Stomach (tissue), 4 donors: ENCODE measurements at regions not wholly inside any gene's neighbourhood (a gene's known extent, or its start where the extent isn't known, plus 50 kb on each side); places are given as distances from the start of the nearest gene placed in this dataset.

Experiments
- EP300 ChIP-seq: sonication (generic); formaldehyde crosslinking; IDR thresholded peaks from one replicate; pipeline ENCODE4 v1.6.1; 2017; ENCODE audit warnings: antibody characterized with exemption
- POLR2A ChIP-seq, 4 donors: fragments of 450-650 bp; IDR thresholded peaks; one replicate each; pipeline ENCODE4 v1.6.1; 2016; ENCODE audit warnings: antibody characterized with exemption in 4 of 4, control low read depth in 2 of 4, mild to moderate bottlenecking in 1 of 4, moderate library complexity in 1 of 4
- POLR2AphosphoS5 ChIP-seq, 3 donors: sonication (generic); formaldehyde crosslinking; IDR thresholded peaks; one replicate each; pipeline ENCODE4 v1.6.1; 2016; ENCODE audit warnings: antibody characterized with exemption in 3 of 3
- TF ChIP-seq, protein P1 (sequence below), 7 experiments: fragments of 450-650 bp in 4 of 7; fragments of 200-600 bp in 3 of 7; sonication (generic) in 3 of 7; IDR thresholded peaks; one replicate each; pipeline ENCODE4 v1.5.1; 2016 to 2019; ENCODE audit warnings: antibody characterized with exemption in 7 of 7, control low read depth in 2 of 7, mild to moderate bottlenecking in 1 of 7

DNA sequence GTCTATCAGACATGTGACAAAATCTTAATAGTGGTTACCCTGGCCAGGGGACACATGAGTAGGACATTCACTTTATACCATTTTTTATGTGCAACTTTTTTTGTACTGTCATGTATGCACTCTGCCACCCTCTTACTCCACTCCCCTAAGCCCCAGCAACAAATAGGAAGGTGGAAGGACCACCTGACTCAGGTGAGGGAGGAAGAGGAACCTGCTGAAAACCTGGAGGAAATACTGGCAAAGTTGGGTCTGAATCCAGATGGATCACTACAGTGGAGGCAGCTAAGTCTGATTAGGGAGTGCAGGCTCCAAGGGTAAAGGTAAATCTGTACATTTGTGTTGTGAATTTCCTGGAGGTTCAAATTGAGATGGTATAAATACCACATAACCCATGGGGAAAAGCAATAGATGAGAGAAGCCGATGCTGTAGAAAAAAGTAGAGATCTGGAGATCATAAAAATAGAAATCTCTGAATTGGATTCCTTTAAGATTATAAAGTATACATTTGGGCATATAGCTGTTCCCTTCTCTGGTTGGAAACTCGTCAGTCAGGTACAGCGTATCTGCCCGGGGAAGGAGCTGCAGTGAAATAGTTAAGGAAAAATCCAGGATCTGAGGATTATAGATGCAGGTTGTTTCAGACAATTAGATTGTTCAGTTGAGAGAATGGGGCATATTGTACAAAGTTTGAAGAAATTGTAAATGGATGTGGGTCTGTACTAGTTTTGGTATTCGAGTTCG is 52.2 kb upstream of the OR9Q1 start:
- TF ChIP-seq EP300, result no peak
- TF ChIP-seq, protein P1, sequence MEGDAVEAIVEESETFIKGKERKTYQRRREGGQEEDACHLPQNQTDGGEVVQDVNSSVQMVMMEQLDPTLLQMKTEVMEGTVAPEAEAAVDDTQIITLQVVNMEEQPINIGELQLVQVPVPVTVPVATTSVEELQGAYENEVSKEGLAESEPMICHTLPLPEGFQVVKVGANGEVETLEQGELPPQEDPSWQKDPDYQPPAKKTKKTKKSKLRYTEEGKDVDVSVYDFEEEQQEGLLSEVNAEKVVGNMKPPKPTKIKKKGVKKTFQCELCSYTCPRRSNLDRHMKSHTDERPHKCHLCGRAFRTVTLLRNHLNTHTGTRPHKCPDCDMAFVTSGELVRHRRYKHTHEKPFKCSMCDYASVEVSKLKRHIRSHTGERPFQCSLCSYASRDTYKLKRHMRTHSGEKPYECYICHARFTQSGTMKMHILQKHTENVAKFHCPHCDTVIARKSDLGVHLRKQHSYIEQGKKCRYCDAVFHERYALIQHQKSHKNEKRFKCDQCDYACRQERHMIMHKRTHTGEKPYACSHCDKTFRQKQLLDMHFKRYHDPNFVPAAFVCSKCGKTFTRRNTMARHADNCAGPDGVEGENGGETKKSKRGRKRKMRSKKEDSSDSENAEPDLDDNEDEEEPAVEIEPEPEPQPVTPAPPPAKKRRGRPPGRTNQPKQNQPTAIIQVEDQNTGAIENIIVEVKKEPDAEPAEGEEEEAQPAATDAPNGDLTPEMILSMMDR (IDR thresholded peaks at IDR 0.05), result no peak
- TF ChIP-seq POLR2AphosphoS5 (IDR thresholded peaks at IDR 0.05), result no peak
- TF ChIP-seq POLR2A (IDR thresholded peaks at IDR 0.05), result no peak
